Tibial nerve (tissue), 4 donors: ENCODE measurements at regions not wholly inside any gene's neighbourhood (a gene's known extent, or its start where the extent isn't known, plus 50 kb on each side); places are given as distances from the start of the nearest gene placed in this dataset.

Experiments
- EP300 ChIP-seq, 2 donors: sonication (generic); formaldehyde crosslinking; IDR thresholded peaks; one replicate each; pipeline ENCODE4 v1.6.1; 2017; ENCODE audit warnings: antibody characterized with exemption in 2 of 2, mild to moderate bottlenecking in 1 of 2
- POLR2A ChIP-seq, 2 donors: fragments of 450-650 bp; IDR thresholded peaks; one replicate each; pipeline ENCODE4 v1.6.1; 2017; ENCODE audit warnings: antibody characterized with exemption in 2 of 2, mild to moderate bottlenecking in 2 of 2, moderate library complexity in 2 of 2
- TF ChIP-seq, protein P1 (sequence below), 5 experiments: fragments of 200-600 bp in 3 of 5; fragments of 450-650 bp in 2 of 5; sonication (generic) in 3 of 5; IDR thresholded peaks; one replicate each; pipeline ENCODE4 v1.5.1; 2016 to 2019; ENCODE audit warnings: antibody characterized with exemption in 5 of 5, mild to moderate bottlenecking in 3 of 5, moderate library complexity in 2 of 5

DNA sequence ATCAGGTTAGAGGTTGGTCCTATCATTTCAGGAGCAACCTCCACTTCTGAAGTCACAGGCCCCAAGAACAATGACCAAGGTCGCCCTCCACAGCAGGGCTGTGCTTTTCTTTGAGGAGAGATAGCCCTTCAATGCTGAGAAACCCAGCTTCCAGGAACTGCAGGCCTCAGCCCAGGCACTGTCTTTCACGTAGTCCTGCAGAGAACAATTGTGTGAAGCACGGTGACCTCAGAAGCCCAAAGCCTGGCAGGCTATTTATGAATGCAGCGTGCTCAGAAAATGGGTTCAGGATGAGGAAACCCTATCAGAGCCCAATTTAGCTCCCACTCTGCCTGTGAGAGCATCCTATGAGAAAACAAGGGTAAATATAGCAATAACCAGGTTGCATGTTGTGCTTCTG lies 388.3 kb downstream of the PLK2 start:
- TF ChIP-seq, protein P1, sequence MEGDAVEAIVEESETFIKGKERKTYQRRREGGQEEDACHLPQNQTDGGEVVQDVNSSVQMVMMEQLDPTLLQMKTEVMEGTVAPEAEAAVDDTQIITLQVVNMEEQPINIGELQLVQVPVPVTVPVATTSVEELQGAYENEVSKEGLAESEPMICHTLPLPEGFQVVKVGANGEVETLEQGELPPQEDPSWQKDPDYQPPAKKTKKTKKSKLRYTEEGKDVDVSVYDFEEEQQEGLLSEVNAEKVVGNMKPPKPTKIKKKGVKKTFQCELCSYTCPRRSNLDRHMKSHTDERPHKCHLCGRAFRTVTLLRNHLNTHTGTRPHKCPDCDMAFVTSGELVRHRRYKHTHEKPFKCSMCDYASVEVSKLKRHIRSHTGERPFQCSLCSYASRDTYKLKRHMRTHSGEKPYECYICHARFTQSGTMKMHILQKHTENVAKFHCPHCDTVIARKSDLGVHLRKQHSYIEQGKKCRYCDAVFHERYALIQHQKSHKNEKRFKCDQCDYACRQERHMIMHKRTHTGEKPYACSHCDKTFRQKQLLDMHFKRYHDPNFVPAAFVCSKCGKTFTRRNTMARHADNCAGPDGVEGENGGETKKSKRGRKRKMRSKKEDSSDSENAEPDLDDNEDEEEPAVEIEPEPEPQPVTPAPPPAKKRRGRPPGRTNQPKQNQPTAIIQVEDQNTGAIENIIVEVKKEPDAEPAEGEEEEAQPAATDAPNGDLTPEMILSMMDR (IDR thresholded peaks at IDR 0.05), result no peak
- TF ChIP-seq POLR2A (IDR thresholded peaks at IDR 0.05), result no peak
- TF ChIP-seq EP300 (IDR thresholded peaks at IDR 0.05), result no peak
